Hypothalamus (tissue), 51 donors: ENCODE measurements at regions not wholly inside any gene's neighbourhood (a gene's known extent, or its start where the extent isn't known, plus 50 kb on each side); places are given as distances from the start of the nearest gene placed in this dataset.

ENCODE experiments used
- DNase-seq, 51 donors: peaks; one replicate each; lab custom pipeline; 2025; lab: John Stamatoyannopoulos, UW

DNA sequence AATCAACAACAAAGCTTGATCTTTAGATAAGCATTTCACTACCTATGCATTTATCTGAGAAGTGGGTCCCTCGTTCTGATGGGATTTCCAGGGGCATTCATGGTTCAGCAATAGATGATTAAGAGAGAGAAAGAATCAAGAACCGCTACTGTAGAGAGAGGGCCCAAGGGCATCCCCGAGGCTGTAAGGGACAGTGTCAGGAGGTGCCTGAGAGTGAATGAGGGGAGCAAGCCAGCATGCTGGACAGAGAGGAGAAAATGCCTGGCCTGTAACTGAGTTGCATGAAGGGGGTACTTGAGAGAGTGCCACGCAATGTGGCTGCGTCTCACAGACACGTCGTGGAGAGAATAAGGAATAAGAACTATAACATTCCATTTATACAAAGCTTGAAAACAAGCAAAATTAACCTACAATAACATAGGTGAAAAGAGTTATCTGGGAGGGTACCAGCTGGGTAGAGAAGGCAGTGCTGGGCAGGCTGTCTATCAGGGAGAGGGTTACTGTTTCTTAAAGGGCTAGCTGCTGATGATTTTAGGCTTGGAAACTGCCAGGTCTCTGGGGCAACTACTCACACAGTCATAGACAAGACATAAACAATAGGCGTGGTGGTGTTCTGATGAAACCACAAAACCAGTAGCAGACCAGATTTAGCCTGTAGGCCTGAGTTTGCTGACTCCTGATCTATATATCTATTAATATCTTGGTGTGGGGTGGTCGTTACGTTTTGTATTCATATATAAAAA lies 374.6 kb upstream of the CFAP20DC start:
- no peak for DNase-seq

DNA sequence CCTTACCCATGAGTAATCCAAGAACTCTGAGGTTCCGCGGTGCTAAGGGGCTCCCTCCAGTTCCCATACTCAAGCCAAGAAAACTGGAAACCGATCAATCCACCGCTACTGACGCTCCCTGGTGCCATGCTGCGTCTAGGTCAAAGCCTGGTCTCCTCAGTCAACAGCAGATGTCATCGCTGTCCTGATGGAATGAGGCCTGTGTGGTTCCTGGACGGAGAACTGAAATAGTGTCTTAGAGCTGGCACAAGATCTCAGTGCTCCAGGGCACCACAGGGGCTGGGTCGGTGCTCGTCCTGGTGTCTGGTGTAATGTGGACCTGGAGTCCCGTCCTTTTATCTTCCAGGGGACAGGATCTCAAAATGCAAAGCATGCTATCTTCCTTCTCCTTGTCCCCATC lies 373.9 kb upstream of the CFAP20DC start:
- no peak for DNase-seq

DNA sequence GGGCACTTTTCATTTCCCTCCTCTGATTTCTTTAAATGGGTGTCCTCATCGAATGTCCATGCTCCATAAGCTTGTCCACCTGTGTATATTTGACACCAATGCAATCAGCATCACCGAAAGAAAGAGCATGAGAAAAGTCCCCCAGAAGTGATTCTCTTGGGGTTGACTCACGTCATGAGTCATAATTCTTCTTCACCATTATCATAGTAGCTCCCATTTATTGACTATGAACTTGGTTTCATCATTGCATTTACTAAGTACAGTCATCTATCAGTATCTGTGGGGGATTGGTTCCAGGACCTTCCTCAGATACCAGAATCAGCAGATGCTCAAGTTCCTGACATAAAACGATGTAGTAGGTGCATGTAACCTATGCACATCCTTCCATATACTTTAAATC lies 372.5 kb upstream of the CFAP20DC start:
- peak in 1 of 51 donors; percentile 25 for DNase-seq

DNA sequence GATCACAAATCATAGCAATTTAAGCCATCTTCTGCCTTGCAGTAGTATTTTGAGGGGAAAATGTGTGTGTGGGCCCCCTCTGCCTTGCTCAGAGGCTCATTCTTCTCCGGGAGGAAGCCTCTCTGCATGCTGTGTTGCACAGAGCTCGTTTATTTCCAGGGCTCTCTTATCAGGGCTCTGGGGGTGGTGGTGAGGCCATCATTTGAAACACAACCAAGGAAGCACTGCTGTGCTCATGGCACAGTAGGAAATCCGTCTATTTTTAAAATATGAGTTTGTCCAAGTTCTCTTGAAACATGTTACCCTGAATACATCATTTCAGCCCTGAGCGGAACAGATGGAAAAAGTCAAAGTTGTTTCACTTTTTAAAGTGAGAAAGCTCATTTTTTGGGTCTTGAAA lies 369.0 kb upstream of the CFAP20DC start:
- DNase-seq = peak in 1 of 51 donors; percentile 11

DNA sequence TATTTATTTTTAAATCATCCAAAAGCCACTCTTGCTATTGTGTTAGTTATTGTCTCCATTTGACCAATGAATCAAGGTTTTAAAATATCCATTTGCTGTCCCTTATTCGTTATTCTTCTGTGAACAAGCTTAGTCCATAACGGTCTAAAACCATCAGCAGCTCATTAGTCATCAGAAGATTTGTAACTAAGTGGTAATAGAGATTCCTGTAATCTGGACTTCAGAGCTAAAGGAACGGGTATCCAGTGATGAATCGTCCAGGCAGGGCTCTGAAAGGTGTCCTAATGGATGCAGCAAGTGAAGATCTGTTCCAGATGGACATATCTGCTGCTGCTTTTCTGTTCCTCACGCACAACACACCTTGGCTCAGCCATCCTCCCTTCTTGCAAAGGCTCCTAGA lies 362.7 kb upstream of the CFAP20DC start:
- DNase-seq = no peak

DNA sequence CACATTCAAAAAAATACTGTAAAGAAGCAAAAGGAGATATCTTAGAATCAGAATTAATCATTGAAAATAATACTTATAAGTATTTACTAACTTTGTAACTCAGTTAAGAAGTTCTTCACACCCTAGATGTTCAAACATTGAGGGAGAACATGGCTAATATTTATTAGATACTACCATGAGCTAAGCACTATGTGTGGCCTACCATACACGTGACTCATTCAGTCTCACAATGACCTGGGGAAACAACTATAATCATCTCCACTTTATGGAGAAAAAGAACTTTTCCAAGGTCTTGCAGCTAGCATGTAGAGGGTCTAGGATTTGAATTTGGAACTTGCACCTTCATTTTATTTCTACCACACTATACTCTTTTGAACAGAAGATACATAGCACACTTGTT lies 361.9 kb upstream of the CFAP20DC start:
- DNase-seq = no peak

DNA sequence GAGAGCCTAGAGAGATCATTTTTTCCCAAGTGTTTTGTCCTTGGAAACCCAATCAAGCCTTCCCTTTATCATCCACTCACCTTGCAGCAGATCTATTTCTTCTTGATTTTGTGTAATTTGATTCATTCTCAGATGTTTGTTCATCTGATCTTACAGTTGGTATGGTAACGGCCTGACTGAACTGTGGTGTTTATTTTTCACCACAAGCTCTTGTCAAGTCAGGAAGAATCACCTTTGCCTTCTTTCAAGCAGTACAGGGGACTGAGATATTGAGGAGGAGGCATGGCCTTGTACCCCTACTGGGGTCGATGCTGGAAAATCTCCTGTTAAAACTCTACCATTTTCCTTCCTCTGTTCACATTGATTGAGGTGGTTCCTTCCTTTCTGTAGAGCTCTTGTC lies 361.4 kb upstream of the CFAP20DC start:
- DNase-seq = no peak

DNA sequence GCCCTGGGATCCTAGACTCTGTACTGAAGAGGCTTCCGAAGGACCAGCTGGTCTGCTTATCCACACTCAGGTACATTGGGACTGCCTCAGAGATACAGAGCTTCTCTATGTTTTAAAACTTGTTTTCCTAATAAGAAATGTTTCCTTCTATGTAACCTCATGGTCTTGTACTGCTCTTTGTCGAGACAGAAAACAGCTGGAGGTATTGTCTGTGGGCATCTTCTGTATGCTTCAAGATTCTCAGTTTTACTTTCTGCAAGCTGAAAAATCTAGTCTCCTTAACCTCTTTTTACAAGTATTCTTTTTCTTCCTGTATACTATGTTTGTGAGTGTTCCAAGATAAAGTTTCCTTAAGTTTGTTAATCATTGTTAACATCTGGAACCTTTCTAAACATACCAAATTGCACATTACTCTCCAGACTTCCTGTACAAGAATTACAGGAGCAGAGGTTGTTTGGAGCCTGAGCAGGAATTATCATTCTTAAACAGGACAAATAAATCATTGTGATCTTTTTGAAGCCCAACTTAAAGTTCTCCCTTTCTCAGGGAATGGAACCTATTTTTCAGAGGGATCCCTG lies 358.3 kb upstream of the CFAP20DC start:
- DNase-seq = no peak

DNA sequence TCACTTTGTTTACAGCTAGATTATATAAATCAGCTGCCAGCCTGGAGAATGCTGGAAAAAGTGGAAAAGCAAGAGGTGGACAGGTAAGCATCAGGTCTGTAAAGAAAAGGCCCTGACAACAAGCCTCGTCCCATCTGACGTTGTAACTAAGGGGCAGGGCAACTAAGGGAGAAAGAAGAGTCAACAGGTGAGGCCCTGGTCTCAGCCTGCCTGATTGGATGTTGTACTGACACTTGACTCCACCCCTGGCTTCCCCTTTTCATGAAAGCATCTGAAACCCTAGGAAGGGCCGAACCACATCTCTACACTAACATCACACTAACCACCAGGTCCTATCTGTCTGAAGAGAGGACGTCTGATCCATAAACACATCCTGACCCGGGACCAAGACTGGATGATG lies 357.6 kb upstream of the CFAP20DC start:
- DNase-seq = no peak

DNA sequence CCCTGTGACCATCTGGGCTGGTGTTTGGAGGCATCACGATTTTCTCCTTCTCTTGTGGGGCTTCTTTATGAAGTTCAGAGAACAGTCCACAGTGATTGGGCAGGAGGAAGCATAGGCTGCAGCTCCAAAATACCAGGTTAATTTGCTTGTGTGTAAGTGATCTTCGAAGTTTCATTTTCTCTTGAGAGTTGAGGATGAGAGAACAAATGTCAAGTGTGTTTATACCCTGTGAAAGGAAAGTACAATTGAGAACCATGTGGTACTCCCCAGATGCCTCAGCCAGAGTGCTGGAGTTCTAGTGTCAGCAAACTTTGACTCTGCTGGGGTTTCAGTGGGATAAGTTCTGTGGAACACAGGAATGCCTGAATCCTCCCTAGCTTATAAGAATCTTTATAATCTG lies 357.1 kb upstream of the CFAP20DC start:
- no peak for DNase-seq

DNA sequence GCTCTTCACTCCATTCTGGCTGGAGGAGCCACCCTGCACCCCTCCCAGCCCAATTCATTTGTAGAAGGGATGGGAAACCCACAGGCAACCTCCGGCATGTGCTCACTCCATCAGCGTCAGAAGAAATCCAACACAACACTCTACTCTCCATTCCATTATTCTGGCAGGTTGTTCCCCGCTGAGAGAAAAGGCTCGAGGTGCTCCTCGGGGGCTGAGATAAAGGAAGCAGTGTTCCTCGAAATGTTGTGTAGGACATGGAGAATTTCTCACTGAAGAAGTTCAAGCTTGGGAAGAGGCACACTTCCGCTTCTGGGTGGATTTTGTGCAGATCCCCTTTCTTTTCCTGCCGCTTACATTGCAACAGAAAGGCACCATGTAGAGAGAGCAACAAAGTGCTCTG lies 355.0 kb upstream of the CFAP20DC start:
- DNase-seq = no peak

DNA sequence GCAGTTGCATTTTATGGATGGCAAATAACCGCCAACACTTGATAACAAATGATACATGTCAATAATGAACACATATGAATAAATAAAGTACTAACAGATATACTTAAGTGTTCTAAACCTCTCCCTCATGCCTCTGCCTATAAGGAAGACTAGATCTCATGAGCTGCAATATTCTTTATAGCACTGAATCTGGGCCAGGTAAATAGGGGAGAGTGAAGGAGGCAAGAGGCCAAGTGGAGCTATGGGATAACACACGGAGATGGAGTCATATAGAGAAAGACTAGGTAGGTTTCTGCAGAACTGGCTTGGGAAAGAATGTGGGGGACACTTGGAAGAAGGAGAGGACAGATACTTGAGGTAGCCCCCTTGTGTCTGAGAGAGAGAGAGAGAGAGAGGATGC lies 354.2 kb upstream of the CFAP20DC start:
- no peak for DNase-seq

DNA sequence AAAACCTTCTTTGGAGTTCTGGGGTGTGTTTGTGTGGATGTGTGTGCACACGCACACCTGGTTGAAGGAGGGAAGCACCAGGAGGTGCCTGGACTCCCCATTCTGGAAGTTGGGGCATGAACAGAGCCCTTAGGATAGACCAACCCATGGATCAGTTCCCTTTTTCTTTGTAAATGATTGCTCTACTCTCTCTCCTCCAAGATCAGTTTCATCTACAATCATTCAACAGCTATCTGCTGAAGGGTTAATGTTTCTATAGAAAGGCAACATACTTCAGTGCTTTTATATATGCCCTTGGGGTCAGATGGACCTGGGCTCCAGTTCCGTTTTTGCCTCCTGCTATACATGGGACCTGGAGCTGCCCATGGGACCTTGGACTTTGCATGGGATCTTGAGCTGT lies 352.1 kb upstream of the CFAP20DC start:
- no peak for DNase-seq

DNA sequence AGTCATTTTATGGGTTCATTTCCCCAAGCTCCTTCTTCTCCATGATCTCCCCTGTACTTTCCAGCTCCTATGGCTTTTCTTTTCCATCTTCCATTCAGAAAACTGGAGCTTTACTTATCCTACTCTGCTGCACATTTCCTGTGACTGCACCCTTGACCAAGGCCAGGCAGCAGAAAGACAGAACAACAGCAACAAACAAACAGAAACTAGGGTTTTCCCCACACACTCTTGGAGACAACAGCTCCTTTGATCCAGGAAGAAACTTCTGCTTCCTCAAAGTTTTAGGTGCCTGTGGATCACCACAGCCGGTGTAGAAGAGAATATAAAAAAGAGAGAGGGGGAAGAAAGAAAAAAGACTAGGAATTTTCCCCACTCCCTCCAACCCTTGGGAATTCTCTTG lies 342.3 kb upstream of the CFAP20DC start:
- DNase-seq = no peak

DNA sequence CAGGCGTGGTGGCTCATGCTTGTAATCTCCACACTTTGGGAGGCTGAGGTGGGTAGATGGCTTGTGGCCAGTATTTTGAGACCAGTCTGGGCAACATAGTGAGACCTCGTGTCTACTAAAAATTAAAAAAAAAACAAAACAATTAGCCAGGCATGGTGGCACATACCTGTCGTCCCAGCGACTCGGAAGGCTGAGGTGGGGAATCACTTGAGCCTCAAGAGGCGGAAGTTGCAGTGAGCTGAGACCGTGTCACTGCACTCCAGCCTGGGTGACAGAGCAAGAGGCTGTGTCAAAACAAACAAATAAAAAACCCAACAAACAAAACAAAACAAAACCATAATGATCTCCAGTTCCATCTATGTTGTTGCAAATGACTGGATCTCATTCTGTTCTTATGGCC lies 341.3 kb upstream of the CFAP20DC start:
- DNase-seq = no peak

DNA sequence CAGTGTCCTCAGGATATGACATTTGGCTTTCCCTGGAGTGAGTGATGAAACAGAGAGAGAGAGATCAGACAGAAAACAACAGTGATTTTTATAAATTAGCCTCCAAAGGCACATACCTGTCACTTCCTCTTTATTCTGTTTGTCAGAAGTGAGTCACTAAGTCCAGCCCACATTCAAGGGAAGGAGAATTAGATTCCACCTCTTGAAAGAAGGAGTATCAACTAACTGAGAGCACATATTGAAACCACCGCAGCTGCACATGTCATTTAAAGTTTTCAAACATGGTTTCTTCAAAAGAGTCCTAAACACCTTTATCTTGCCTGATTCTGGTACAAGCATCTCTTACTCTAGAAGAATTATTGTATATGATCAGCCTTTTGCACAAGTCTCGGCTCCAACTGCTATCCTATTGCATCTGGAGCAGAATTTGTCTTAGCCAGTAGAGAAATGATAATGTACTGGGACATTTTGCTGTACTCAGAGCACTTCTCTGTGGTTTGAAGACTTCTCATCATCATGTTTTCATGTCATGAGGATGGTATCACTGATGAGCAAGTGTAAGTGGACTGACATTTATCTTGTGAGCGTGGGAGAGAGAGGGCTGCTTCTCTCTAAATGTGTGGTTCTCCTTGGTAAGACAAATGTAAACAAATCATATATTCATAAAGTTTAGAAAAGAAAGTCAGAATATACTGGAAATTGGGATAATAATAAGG lies 338.9 kb upstream of the CFAP20DC start:
- no peak for DNase-seq

DNA sequence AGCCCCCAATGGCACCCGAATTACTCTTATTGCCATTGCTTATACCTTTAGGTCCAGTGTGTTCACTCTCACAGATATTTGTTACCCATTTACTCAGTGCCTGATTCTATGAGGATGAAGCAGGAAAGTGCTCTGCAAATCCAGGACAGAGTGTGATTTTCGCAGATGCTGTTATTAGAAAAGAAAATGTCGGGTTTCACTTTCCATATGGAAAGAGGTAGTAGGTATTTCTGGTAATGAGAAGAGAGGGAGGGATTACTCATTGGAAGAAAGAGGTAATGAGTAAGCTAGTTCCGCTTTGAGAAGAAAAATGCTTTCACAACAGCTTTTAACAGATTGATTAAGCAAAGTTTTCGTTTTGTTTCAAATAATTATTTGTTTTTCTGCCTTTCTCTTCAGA lies 336.3 kb upstream of the CFAP20DC start:
- DNase-seq = no peak

DNA sequence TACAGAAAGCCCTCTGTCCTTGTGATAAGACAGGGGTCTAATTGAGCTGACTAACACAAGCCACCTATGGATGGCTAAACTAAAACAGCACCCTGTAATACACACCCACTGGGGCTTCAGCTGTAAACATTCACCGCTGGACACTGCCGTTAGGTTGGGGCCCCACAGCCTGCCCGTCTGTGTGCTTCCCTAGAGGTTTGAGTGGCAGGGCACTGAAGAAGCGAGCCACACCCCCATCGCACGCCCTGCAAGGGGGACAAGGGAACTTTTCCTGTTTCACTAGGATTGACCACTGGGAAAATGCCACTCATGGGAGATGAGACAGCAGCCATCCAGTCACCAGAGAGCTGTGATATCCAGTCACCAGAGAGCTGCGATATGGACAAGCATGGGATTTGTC lies 335.7 kb upstream of the CFAP20DC start:
- no peak for DNase-seq

DNA sequence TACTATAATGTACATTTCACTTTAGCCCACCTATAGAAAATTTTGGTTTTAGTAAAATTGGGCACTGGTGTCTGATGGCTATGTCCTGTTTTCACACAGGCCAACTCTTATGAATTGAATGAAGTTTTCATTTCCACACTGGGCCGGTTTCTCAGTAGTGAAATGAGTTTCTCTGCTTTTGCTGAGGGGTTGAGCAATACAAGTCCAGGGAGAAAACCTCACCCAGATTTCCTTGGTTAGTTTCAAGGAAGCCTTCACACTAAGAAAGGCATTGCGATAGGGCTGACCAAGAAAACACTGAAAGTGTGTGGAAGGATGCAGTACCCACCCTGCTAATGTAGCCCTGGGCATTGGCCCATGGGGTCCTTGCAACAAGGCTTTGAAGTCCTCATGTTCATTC lies 331.5 kb upstream of the CFAP20DC start:
- no peak for DNase-seq

DNA sequence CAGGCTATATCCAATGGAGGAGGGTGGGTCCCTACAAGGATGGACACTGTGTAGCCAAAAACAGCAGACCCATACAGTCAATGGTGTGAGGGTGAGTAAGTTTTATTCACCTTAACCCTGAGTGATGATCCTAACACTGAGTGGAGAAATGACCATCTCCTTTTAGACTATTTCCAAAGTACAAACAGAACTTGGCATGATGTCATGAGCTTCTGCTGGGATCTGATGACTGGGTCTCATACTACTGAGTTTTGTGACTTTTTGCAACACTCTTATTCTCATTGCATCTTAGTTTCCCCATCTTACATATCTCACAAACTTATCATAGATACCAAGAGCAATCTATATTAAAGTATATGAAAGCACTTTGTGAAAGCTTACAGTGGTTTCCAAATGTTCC lies 330.3 kb upstream of the CFAP20DC start:
- no peak for DNase-seq

DNA sequence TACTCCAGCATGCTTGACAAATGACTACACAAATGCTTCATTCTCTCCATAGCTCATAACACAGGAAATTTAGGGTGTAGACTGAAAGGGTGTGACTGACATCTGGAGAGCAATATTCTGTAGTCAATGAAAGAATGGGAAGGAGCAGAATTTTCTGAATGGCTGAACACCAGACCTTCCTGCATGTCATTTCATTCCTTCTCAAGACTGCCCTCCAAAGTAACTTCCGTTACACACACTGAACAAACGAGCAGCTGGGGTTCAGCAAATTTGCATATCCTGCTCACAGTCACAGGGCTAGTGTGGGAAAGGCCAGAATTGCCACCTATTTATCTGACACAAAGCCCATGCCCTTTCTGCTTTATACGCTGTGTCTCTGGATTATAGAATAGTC lies 325.0 kb upstream of the CFAP20DC start:
- no peak for DNase-seq

DNA sequence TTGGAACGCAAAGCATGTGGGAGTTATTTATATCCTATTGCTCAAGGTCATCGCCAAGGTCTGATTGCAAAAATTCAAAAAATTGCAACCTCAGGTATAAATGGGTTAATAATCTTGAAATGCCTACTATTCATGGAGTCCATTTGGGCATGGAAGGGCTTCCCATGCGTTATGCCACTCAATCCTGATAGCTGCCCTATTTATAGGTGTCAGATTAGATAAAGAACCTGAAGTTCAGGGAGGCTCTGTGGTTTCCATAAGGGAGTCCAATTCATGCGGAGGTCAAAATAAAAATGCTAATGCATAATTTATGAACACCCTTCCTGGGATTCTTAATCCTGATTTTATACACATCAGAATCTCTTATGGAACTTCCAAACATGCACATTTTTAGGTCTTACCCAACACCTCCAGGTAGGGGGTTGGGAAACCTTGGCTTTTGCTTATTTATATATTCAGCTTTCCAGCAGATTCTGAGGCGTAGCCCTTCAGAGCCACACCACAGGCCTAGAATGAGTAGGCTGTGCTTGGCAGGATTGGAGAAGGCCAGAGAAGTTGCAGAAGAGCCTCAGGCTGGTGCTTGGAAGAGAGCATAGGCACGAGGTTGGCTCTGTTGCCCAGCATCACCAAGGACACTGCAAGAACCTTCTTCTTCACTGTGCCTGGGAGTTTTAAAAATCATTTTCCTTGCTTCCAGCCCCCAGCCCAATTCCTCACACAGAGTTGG lies 324.4 kb upstream of the CFAP20DC start:
- no peak for DNase-seq
